NCI-H2171 treated with DMSO at 0.1 percent for 48 hours (cell line): ENCODE measurements at regions not wholly inside any gene's neighbourhood (a gene's known extent, or its start where the extent isn't known, plus 50 kb on each side); places are given as distances from the start of the nearest gene placed in this dataset.

ENCODE experiments used
- DNase-seq: peaks from one replicate; lab custom pipeline; 2025; lab: John Stamatoyannopoulos, UW

GRCh38 chr2:239778861-239779558 lies 246.1 kb downstream of the NDUFA10 start:
- DNase-seq = peak; percentile 45

GRCh38 chr2:239778042-239778851 lies 246.9 kb downstream of the NDUFA10 start:
- peak; percentile 26 for DNase-seq

- no peak for DNase-seq
These were observed 247.9 kb downstream of the NDUFA10 start for GRCh38 chr2:239777219-239777618.

- no peak for DNase-seq
These were observed 248.6 kb downstream of the NDUFA10 start for GRCh38 chr2:239776436-239777005.

- no peak for DNase-seq
These were observed 249.3 kb downstream of the NDUFA10 start for GRCh38 chr2:239775623-239776435.

GRCh38 chr2:239774933-239775622 lies 250.1 kb downstream of the NDUFA10 start:
- no peak for DNase-seq

- DNase-seq = no peak
These were observed 251.0 kb downstream of the NDUFA10 start for GRCh38 chr2:239774142-239774462.

GRCh38 chr2:239773228-239774141 lies 251.7 kb downstream of the NDUFA10 start:
- DNase-seq = no peak

GRCh38 chr2:239772721-239773120 lies 252.4 kb downstream of the NDUFA10 start:
- no peak for DNase-seq

GRCh38 chr2:239770246-239770639 lies 254.9 kb downstream of the NDUFA10 start:
- peak; percentile 84 for DNase-seq

GRCh38 chr2:239769554-239770245 lies 255.4 kb downstream of the NDUFA10 start:
- DNase-seq = no peak

- DNase-seq = no peak
These were observed 256.1 kb downstream of the NDUFA10 start for GRCh38 chr2:239768907-239769553.

GRCh38 chr2:239768031-239768790 lies 256.9 kb downstream of the NDUFA10 start:
- DNase-seq = no peak

GRCh38 chr2:239767021-239767905 lies 257.9 kb downstream of the NDUFA10 start:
- DNase-seq = peak; percentile 57

GRCh38 chr2:239765911-239766310 lies 259.2 kb downstream of the NDUFA10 start:
- no peak for DNase-seq

GRCh38 chr2:239765076-239765845 lies 259.9 kb downstream of the NDUFA10 start:
- no peak for DNase-seq
